Stromal cell of bone marrow (primary cell): ENCODE measurements at regions not wholly inside any gene's neighbourhood (a gene's known extent, or its start where the extent isn't known, plus 50 kb on each side); places are given as distances from the start of the nearest gene placed in this dataset.
"Not testable (repeated sequence)": the region's sequence is repeated elsewhere in the genome, so short reads cannot be mapped to it uniquely, and the experiment has no call there.

ENCODE experiments used
- DNase-seq: peaks from one replicate; pipeline ENCODE4 v3.0.0-alpha.2; 2012; ENCODE audit warnings: low read depth

DNA sequence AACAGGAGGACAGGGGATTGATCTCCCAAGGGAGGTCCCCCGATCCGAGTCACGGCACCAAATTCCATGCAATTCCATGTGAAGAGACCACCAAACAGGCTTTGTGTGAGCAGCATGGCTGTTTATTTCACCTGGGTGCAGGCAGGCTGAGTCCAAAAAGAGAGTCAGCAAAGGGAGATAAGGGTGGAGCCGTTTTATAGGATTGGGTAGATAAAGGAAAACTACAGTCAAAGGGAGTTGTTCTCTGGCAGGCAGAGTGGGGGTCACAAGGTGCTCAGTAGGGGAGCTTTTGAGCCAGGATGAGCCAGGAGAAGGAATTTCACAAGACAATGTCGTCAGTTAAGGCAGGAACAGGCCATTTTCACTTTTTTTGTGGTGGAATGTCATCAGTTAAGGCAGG is 752.7 kb downstream of the GALC start:
- not testable (repeated sequence) for DNase-seq

DNA sequence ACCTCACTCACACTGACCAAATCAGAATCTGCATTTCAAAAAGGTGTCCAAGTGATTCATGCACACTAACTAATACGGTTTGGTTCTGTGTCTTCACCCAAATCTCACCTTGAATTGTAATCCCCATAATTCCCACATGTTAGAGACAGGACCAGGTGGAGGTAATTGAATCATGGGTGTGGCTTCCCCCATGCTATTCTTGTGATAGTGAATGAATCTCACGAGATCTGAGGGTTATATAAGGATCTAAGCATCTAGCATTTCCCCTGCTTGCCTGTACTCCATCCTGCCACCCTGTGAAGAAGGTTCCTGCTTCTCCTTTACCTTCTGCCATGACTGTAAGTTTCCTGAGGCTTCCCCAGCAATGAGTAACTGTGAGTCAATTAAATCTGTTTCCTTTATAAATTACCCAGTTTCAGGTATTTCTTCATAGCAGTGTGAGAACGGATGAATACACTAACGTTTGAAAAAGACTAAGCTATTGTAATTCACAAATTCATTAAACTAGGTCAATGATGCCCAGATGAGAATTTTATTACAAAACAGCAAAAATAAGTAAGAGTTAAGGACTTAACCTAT is 759.1 kb downstream of the GALC start:
- no peak for DNase-seq

DNA sequence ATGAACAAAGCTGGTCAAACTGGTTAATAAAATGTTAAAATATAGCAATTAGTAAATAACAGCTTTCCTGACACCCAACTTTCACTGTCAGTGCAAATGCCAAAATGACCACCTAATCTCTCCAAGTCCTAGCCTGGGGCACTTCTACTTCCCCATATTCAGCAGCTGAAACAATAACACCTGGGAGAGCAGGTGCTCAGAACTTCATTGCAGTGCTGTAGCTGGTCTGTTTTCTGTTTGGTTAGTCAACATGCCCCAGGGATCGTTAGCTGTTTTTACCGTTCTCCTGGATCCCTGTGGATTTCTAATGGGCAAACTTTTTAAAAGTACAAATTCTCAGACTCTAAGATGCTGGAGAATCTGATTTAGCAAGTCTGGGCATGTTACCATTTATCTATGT is 759.7 kb downstream of the GALC start:
- DNase-seq, result no peak

DNA sequence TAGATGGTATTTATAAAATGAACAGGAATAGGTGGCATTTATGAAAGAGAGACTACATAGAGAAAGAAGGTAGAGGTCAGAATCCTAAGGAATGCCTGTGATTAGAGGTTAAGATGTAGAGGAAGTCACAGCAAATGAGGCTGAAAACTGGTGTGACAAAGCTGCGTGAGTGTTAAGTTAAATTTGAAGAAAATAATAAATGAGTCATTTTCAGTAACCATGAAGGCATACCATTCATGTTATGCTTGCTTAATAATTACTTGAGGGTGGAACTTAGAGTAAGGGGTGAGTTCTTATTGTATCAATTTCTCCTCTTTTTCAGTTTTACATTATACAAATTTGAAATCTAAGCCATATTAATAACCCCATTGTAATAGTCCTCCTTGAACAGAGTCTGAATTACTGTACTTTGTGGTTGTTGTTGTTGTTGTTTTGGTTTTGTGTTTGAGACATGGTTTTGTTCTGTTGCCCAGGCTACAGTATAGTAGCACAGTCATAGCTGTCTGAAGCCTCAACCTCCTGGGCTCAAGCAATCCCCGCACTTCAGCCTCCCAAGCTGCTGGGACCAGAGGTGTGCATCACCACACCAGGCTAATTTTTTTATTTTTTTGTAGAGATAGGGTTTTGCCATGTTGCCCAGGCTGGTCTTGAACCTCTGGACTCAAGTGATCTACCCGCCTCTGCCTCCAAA is 761.5 kb downstream of the GALC start:
- DNase-seq, result no peak

DNA sequence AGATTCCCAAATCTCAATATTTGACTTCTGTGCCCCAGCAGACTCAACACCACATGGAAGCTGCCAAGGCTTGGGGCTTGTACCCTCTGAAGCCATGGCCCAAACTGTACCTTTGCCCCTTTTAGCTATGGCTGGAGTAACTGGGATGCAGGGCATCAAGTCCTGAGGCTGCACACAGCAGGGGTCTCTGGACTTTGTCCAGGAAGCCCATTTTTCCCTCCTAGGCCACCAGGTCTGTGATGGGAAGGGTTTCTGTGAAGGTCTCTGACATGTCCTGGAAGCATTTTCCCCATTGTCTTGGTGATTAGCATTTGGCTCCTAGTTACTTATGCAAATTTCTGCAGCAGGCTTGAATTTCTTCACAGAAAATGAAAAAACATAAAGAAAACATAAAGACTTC is 762.3 kb downstream of the GALC start:
- no peak for DNase-seq

DNA sequence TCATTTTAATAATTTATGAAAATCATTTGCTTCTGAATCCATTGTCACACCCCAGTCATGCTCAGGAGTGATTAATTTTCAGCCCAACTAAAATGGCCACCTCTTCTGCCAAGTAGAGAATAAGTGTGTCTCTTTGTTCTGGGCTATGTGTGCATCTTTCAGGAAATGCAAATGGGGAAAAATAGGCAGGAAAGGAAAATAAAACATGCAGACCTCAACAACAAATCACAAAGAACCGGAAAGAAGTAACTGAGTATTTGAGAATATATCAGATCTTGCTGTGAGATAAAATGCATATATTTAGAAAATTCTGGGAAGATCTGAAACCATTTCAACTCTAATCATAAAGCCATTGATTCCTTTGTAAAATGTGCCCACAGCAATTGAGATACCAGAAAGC is 763.9 kb downstream of the GALC start:
- no peak for DNase-seq

DNA sequence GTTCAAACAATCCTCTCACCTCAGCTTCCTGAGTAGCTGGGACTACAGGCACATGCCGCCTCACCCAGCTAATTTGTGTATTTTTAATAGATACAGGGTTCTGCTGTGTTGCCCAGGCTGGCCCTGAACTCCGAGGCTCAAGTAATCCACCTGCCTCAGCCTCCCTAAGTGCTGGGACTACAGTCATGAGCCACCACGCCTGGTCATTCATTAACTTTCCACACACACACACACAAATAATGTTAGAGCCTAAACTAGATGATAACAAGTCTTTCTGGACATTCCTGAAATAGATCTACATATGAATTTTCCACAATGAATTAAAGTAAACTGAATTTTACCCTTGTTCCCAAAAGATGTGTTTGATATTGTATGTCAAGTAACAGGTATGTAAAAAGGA is 776.0 kb downstream of the GALC start:
- no peak for DNase-seq

DNA sequence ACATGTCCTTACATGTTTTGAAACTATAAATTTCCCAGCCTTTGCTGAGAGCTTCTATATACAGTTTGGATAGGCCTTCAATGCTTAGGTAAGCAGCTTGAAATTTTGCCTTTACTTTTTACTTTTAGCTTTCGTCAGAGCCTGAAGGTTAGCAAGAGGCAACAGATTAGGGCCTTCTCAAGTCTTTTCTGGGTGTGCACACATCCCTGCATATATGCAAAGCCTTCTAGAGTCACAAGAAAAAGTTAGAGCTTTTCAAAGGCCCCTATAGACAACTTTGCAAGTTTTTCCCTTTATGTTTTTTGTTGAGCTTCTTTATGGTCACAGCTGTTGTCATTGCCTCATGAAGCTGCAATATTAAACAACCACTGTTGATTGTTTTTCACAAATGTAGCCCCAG is 778.4 kb downstream of the GALC start:
- no peak for DNase-seq

DNA sequence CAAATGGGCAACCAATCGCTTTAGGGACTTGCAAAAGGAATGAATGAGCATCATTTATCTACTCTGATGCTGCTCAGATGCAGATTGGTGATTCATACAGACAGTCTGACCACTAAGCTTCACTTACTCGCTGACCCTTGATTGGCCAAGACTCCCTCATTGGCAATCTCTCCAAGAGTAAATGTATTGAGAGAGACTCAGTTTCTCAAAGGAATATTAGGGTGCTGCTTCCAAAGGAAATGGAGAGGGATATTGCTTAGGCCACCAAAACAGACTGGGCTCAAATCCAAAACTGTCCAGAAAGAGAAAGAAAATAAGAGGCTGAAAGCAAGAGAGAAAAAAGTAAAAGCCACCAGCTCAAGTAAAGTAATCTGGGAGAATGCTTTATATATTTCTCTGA is 785.2 kb downstream of the GALC start:
- no peak for DNase-seq

DNA sequence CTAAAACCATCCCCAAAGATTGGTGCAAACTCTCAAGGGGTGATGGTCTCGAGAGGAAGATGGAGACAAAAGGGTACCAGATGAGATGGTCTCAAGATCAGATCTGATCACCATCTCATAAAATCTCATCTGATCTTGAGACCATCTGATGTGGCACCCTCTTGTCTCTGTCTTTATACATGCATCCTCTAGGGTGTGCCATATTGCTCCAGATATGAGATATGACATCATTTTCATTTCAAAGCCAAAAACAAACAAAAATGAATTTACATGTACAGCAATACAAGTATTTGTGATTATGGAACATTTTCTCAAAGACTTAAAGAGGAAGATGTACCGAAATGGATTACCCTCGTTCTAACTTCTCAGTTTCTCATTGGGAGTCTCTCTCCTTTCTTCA is 787.2 kb downstream of the GALC start:
- no peak for DNase-seq

DNA sequence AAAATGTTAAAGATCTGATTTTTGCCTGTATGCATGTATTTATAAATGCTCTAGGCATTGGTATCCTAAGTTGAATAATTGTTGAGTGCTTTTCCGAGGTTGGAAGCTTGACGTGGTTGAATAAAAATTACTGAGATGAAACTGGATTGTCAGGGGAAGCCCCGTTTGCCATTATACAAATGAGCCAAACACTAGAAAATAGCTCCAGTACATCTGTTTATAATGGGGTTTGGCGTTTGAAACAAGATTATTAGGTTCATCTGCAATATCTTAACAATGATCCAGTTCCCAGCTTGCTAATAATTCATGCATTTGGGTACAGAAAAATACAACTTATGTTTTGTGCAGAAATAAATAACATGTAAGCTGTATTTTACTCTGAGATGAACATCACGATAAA is 789.6 kb downstream of the GALC start:
- DNase-seq, result no peak

DNA sequence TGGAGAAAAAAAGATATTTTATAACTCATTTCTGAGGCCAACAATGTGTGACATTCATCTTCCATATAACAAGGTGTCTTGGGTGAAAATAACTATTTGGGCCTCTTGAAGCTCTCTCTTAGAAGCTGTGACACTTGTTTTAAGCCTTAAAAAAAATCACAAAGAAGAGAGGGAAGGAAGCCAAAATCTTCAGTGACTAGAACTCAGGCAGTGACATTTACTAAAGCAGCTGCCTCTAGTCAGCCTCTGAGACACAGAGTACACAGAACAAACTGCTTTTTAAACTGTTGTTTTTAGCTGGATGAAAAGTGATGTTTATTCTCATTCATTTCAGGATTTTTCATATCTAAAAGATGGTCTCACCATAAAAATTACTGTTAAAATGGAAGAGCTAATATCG is 793.6 kb downstream of the GALC start:
- no peak for DNase-seq

DNA sequence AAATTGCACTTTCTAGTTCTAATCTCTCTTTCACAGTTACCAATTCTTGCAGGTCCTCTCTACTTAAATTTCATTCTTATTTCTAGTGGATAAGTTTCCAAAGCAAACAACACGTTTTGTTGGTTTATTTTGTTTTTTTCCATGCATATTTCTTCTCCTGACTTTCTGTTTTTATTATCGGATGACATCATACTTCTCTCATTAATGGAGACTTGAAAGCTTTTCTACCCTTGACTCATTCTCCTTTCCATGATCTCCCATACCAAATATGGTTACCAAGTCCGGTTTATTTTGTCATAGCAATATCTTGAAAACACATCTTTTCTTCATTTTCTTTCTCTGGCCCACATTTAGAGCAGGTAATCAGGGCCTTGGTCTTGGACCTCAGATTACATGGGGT is 796.5 kb downstream of the GALC start:
- DNase-seq, result no peak

DNA sequence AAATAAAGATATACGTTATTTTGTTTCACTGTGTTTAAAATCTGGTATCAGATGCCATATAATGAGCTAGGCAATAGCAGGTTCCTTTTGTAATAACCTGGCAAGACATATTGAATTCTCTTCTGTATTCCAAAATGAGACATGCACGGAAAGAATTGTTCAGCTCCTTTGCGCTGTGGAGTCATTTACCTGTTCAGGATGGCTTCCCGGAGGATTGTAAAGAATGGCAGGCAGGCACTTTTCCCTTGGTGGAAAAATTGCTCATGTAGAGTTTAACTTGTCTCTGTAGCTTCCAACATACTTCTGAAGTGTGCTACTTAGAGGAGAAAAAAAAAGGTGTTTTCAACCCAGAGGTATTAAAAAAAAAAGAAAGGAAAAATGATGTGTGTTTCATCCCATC is 805.2 kb downstream of the GALC start:
- no peak for DNase-seq

DNA sequence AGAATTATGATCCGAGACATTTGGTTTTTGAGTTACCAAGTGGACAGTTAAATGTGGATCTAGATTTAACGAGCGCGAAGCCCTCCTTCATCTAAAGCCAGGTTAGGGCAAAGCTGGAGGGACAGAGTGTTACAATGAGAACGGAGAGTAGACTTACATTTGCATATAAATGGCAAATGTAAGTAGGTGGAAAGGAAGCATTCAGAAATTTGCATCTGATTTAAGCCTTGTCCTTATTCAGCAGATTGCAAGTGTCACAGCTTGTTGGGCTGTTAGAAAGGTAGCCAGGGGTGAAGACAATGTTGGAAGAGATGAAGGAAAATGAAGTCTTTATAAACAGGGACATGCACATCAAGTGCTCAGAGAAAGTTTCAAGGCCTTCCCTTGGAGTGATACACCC is 806.2 kb downstream of the GALC start:
- DNase-seq, result no peak

DNA sequence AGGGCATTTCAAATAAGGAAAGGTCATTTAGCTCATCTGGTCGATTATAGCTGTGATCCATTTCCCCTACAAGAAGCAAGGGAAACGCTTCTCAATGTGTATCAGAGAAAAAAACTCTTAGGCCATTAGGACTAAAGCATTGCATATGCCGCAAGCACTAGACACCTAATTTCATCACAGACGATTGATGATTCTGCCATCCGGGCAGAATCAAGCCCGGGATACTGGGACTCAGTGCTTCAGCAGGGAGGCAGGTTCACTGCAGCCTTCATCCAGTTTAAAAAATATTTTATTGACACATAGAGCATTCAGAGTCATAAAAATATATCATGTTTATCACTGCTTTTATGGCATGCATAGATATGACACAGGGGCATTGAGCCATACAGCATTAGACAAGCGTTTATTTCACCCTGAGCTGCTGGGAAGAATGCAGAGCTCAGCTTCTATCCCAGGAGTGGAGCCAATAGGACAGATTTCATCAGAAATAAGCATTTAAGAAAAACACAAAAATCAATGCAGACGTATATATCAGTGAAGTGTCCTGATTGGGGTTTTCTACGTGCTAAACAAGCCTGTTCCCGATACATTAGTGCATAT is 806.9 kb downstream of the GALC start:
- DNase-seq, result no peak

DNA sequence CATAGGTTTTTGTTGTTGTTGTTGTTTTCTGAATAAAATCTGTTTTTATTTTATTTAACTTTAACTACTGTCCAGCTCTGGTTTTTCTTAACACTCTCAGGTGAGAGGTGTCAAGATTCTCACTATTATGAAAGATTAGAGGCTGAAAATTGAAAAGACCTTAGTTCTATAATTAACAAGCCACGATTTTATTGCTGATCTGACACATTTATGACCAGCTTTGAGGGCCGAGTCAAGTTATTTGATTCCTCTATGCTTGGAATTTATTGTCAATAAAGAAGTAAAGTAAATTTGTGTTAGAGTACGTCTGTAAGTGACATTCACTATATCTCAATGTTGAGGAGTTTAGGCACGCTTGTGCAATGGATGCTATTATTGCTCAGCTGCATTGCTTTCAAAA is 808.8 kb downstream of the GALC start:
- DNase-seq, result no peak

DNA sequence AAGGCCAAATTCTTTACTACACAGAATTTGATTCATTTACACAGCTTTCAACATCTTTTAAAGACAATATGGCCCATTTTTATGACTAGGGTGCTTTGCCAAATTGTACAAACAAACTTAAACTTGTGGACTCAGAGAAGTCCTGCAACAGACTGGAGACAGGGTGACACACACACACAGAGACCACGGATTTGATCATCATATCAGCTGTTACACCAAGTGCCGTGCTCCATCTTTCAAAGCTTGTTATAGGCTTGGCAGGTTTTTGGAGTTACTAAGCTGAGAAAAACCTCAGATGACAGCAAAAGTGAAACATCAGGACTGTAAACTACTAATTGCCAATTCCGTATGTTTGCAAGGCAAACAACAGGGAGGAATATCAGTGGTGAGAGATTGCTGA is 811.7 kb downstream of the GALC start:
- no peak for DNase-seq

DNA sequence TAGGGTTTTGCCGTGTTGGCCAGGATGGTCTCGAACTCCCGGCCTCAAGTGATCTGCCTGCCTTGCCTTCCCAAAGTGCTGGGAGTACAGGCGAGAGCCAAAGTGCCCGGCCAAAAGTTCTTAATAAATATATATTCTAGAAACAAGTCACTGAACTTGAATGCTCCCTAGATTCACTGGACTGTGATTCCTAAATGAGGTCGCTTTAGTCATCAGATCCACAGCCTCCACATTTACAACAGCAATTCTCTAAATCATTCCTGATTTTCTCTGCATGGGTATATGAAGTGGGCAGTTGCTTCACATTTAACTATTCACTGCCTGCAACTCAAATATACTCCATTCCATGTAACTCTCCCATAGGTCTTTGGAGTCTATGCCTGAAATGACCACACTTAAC is 813.0 kb downstream of the GALC start:
- no peak for DNase-seq

DNA sequence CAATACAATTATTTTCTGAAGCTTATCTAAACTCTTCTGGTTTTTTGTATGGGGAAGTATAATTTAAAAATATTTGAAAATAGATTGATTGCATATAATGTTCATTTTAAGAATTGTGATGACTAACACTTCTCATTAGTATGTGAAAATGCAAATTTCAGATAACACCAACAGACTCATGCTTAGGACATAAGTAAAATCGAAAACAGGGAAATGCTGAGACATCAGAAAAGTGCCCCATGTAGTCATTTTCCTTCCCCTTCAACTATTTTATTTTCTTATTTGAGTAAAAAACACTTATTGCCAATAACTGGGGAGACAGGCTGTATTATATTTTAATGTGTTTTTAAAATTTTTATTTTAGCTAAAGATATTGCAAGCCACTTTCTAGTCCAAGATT is 814.7 kb downstream of the GALC start:
- no peak for DNase-seq

DNA sequence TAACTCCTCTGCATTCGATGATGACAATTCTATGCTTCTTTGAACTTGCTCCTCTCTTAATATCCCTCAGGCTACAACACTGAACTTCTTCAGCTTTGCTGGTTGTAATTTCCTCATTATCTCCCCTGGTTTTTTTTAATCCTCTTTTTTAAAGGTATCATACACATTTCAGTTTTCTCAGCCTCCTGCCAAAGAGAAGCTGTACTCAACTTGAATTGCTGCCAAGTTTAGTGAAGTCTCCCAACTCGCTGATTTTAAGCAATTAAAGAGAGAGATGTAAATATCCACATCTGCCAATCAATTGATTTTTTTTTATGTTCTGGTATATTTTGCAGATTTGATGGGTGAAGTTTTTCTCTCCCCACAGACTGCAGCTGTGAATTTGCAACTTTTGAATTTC is 817.8 kb downstream of the GALC start:
- no peak for DNase-seq

DNA sequence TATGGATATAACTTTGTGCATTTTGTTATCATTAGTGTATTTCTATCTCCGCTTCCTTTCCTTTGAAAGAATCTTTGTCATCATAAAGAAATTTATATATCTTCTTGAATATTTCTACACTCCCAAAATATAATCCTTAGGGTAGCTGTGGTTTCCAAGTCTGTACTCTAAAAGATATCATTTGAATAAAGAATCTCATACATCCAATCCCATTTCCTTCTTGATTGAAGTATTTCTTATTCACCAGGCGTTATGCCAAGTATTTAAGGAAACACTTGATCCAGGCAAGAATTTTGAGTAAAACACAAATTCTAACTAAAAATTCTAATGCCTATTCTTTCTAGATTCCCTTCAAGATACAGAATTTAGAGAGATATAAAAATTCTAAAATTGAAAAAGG is 821.8 kb downstream of the GALC start:
- no peak for DNase-seq

DNA sequence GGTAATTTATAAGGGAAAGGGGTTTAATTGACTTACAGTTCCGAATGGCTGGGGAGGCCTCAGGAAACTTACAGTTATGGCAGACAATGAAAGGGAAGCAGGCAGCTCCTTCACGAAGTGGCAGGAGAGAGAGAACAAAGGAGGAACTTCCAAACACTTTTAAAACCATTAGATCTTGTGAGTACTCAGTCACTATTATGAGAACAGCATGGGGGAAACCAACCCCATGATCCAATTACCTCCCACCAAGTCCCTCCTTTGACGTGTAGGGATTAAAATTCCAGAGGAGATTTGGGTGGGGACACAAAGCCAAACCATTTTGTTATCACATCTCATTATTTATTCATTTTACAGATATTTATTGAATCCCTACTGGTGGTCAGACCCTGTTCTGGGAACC is 822.8 kb downstream of the GALC start:
- DNase-seq, result no peak

DNA sequence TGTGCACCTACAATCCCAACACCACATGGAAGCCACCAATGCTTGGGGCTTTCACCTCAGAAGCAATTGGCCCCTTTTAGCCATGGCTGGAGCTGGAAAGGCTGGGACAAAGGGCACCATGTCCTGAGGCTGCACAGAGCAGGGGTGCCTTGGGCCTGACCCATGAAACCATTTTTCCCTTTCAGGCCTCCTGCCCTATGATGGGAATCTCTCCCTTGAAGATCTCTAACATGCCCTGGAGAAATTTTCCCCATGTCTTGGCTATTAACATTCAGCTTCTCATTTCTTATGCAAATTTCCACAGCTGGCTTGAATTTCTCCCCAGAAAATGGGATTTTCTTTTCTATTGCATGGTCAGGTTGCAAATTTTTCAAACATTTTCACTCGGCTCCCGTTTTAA is 823.6 kb downstream of the GALC start:
- DNase-seq, result no peak
